Stimulated activated CD4-positive, alpha-beta T cell treated with anti-CD3 and anti-CD28 coated beads, Interleukin-1b, Interleukin-23, amount 100 ng/mL, for 24 hours (primary cell): ENCODE measurements at regions not wholly inside any gene's neighbourhood (a gene's known extent, or its start where the extent isn't known, plus 50 kb on each side); places are given as distances from the start of the nearest gene placed in this dataset.
"Not testable (repeated sequence)": the region's sequence is repeated elsewhere in the genome, so short reads cannot be mapped to it uniquely, and the experiment has no call there.

ENCODE experiments used
- DNase-seq, 4 experiments: peaks; one replicate each; pipeline ENCODE4 v3.0.0-alpha.2; 2020; ENCODE audit warnings: low read depth in 4 of 4, low spot score in 1 of 4

DNA sequence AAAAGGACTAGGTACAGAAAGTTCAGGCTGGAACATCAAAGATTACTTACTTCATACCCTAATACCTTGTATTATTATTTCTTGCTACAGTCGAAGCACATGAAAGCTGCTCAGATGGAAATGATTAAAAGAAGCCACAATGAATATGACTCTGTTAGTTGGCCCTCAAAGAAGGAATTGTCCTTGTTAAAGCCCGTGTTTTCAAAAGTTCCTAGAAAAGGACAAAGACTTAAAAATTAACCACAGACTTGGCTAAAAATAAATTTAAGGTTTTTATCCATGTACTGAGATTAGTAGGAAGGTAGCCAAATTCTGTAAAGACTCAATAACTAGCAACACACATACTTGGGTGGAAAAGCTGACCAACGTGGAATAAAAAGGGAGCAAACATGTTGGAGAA is 251.0 kb upstream of the RARB start:
- DNase-seq = no peak

DNA sequence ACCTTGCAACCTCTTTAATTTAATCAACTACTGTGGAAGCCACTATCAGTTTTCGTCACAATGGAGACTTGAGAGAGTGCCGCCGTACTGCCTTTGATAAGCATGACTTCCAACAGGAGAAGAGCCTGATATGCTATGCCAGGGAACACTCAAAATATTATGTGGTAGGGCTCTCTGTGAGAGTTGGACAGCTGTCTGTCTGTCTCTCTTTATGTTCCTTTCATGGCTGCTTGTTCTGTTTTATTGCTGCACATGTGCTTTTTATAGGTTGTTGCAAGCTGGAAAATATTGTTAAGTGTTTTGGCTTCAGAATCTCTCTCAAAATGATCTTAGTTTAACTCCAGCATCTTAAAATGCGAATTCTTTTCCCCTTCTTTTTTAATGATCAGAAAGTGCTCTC is 249.4 kb upstream of the RARB start:
- no peak for DNase-seq

DNA sequence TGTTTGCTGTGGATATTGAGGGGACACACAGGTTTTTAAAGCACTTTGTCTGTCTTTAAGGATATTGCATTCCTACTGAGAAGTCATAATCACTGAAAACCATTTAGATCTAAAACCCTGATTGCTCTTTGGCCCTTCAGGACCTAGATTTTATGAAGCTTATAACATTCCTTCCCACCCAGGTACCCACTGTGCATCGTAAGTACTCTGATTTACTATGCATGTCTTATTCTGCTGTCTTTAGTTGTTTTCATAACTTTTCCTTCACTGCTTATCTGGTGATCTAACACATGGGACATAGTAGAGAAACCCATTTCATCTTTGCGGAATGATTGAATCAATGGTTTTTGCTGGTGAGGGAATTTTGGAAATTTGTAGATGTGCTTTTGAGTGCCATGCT is 247.0 kb upstream of the RARB start:
- no peak for DNase-seq

DNA sequence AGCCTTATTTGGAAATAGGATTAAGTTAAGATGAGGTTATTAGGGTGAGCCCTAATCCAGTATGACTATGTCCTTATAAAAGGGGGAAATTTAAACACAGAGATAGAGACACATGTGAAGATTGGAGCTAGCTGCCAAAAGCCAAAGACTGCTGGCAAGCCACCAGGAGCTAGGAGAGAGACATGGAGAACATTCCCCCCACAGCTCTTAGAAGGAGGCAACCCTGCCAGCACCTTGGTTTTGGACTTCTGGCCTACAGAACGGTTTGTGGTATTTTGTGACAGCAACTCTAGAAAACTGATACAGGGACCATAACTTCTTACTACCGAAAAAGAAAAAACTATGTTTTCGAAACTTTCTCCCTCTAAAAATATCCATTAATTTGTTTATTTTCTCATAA is 245.3 kb upstream of the RARB start:
- DNase-seq = no peak

DNA sequence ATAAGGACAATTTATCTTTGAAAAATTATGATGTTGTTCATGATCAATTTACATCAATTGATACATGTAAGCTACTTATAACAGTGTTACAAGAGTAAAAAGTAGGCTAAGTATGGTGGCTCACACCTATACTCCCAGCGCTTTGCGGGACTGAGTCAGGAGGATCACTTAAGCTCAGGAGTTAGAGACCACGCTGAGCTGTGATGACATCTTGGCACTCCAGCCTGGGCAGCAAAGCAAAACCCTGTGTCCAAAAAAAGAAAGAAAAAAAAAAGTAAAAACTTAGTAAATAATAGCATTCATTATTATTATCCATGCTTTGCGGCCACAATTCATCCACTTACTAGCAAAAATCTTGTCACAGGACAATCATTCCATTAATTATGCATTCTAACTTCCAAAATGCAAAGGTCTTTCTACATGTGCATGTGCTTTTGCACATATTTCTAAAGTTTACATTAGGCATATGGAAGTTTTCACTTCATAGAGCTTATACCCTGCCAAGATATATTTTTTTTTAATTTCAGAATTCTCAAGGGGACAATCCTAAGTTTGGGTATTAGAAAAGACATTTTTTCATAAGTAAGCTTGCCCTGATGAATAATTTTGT is 243.3 kb upstream of the RARB start:
- no peak for DNase-seq

DNA sequence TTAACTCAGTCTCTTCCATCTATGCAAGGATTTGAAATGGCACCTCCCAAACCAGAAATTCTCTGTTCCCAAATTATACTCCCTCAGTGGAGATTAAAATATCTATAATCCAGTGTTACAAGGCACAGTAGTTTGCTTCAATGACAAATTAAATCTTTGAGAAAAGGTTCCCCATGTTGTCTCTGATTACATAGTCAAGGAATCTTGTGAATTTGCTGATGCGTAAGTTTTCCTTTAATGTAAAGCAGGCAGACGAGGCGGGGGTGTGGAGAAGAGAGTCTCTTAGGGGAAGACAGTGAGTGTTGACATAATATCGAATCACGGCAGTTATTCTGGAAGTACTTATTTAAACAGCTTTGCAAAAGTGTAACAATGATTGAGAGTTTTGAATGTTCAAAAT is 236.4 kb upstream of the RARB start:
- no peak for DNase-seq

DNA sequence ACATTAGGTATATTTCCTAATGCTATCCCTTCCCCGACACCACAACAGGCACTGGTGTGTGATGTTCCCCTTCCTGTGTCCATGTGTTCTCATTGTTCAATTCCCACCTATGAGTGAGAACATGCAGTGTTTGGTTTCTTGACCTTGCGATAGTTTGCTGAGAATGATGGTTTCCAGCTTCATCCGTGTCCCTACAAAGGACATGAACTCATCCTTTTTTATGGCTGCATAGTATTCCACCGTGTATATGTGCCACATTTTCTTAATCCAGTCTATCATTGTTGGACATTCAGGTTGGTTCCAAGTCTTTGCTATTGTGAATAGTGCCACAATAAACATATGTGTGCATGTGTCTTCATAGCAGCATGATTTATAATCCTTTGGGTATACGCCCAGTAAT is 228.5 kb upstream of the RARB start:
- not testable (repeated sequence) for DNase-seq

DNA sequence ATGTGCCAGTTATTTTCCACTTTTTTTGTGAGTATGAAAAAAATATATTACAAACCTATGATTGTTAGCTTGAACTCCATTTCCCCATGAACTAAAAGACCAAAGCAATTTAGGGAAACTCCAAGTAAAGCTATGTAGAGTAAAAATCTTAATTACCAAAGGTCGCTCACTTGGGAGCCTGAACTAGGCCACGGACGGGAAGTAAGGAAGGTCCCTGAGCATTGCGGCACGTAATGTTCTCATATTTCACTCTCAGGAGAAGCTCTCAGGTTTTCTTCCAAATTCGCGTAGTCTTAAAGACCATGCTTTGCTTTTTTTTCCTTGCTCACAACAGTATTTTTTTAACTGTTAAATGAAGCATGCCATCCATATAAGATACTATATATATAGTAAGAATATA is 215.3 kb upstream of the RARB start:
- DNase-seq = no peak

DNA sequence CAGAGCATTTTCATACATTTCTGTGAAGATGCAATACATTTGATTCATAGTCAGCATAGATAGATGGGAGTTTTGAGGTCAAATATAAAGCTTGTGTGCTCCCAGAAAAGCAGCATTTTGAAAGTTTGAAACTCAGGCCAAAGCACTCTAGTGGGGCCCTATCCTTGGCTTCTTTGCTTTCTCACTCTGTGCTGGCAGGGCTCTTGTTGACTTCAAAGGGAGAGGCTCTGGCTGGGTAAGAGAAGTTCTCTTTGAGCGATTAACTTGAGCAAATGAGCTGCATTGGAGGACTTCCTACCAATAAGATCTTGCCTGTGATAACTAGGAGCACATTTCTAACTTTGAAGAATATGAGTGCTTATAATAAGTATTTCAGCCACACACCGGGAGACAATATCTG is 214.0 kb upstream of the RARB start:
- no peak for DNase-seq

DNA sequence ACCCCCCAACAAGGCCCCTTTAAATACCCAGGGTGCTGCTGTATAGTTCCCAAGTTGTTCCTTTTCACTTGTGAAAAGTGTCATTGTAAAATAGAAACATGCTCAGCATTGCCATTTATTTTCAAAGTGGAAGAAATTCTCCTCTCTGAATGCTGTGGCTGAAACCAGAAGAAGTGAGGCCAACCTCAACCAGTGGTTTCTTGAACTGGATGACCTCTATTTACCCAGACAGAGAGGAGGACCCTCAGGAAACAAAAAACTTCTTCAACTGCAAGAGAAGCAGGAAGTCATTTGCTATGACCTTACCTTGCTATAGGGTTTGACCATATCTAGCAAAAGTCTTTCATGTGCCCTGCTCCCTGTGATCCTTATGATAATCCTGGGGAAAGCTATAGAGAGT is 209.7 kb upstream of the RARB start:
- DNase-seq = no peak

DNA sequence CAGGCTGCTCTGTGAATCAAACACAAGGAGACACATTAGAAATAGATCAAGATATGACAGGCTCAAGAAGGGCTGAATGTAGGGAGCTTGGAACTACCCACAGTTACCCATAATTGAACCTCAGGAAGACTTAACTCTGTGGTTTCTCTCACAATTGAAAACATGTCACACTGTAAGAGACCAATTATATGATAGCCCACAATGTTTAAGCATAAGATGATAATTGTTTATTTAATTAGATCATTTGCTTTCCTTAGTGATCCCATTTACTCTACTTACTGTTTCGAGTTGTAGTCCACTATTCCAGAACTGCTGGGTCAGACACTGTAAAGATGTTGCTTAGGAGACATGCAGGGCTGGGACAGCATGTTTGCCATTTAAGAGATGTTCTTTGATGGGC is 201.3 kb upstream of the RARB start:
- no peak for DNase-seq

DNA sequence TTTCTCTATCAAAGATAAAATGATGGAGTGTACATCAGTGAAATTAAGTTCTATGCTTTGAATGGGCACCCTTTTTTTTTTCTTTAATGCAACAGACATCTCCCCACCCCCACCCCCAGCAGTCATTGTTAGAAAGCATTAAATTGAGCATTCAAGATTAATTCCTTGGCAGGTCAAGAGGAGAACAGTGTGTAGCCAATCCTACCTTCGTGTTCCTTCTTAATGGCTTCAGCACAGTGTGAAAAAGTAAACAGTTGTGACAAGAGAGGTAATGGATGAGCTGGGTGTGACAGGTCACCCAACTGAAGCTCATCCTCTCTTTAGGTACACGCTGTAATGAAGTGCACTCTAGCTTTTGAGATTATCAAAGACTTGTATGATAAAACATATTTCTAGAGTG is 198.5 kb upstream of the RARB start:
- no peak for DNase-seq

DNA sequence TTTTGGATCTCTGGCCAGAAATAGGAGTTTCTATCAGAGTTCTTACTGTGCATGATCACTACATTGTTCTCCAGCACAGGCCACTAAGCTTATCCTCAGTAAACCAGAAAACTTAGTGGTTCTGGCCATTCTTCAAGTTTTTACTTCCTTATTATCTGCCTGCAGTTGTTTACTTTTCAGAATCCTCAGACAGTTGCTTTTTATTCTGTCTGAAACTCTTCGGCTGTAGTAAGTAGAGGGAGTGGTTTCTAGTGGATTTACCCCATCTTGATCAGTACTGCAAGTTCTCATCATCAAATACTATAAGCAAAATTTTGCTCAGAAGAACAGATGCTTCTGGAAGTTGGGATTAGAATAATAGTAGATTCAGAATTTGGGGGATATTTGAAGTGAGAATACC is 193.0 kb upstream of the RARB start:
- no peak for DNase-seq

DNA sequence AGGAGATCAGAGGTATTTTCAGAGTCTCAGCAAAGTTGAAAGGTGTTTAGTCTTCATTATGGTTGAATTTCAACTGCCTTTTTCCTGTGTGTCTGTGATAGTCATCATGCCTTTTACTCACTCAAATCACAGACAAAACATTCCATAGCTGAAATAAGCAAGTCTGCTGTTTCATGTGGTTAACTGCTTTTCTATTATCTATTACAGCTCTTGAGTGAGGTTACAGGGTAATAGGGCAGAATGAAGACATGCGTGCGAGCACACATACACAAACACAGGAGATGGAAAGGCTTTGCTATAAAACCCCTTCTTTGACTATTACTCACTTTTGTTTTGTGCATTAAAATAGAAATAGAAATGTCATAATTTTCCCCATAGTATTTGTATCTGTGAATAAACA is 192.6 kb upstream of the RARB start:
- DNase-seq = no peak

DNA sequence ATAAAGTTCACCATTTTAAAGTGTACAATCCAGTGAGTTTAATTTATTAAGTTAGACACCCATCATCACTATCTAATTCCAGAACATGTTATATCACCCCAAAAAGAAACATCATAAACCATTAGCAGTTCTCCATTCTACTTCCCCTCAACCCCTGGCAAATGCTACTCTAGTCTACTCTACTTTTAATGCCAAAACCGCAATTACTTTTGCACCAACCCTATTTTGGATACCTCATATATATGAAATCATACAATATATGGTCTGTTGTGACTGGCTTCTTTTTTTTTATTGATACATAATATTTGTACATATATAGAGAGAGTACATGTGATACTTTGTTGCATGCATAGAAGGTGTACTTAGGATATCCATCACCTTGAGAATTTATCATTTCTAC is 190.5 kb upstream of the RARB start:
- DNase-seq = no peak

DNA sequence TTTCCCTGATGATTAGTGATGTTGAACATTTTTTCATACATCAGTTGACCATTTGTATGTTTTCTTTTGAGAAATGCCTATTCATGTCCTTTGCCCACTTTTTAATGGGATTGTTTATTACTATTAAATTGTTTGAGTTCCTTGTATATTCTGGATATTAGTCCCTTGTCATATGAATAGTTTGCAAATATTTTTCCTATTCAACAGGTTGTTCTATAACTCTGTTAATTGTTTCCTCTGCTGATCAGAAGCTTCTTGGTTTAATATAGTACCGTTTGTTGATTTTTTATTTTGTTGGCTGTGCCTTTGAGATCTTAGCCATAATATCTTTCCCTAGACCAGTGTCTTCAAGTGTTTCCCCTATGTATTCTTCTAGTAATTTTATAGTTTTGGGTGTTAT is 189.0 kb upstream of the RARB start:
- no peak for DNase-seq

DNA sequence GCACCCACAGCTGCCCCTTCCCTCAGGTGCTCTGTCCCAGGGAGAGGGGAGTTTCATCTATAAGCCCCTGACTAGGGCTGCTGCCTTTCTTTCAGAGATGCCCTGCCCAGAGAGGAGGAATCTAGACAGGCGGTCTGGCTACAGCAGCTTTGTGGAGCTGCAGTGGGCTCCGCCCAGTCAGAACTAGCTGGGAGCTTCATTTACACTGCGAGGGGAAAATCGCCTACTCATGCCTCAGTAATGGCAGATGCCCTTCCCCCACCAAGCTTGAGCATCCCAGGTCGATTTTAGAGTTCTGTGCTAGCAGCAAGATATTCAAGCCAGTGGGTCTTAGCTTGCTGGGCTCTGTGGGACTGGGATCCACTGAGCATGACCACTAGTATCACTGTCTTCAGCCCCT is 181.2 kb upstream of the RARB start:
- DNase-seq = no peak

DNA sequence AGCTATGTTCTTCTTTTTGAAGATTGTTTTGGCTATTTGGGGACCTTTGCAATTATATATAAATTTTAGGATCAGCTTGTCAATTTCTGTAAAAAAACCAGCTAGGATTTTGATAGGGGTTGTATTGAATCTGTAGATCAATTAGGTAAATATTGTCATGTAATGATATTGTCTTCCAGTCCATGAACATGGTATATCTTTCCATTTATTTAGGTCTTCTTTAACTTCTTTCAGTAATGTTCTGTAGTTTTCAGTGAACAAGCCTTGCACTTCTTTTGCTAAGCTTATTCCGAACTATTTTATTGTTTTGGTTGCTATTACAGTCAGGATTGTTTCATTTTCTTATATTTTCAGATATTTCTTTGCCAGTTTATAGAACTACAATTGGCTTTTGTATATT is 175.8 kb upstream of the RARB start:
- DNase-seq = no peak

DNA sequence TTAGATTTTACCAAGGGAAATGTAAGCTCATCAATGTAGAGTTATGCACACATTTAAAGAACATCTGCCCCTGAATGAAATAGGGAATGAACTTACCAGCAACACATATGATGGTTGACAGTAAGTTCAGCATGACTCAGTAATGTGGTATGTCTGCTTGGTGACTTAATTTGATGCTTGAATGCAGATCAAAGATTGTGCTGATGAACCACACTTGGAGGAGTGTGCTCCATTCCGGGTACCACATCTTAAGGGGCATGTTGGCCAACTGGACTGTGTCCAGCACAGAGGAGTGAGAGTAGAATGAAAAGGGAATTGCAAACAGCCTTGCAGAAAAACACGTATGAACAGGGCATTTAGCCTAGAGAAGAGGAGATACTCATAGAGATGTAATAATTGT is 171.0 kb upstream of the RARB start:
- DNase-seq = no peak

DNA sequence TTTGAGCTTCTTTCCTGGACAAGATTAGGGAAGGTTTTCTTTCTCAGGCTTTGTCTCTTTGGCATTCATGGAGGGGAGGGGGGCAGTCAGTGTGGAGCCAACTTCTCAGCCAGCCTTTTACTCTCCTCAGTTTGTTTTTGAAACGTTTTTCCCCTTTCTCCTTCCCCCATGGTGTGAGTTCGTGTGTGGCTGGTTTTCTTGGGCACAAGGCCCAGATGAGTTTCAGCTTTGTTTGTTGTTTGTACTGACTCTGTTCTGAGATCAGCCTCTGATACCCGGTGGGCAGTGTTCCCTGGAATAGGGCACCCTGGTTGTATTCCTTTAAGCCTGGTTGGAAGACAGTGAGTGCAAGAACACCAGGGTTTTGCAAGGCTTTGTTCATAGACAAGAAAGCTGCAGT is 168.2 kb upstream of the RARB start:
- DNase-seq = no peak

DNA sequence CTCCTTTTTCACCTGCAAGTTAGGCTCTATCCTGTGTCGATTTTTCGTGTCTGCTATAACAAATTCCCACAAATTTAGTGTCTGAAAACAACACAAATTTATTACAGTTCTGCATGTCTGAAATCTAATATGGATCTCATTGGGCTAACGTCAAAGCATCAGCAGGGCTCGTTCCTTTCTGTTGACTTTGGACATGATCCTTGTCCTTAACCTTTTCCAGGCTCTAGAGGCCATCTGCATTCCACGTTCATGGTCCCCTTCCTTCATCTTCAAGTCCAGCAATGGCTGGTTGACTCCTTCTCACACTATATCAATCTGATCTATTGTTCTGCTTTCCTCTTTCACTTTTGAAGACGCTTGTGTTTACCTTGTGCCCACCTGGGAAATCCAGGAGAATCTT is 165.7 kb upstream of the RARB start:
- DNase-seq = no peak

DNA sequence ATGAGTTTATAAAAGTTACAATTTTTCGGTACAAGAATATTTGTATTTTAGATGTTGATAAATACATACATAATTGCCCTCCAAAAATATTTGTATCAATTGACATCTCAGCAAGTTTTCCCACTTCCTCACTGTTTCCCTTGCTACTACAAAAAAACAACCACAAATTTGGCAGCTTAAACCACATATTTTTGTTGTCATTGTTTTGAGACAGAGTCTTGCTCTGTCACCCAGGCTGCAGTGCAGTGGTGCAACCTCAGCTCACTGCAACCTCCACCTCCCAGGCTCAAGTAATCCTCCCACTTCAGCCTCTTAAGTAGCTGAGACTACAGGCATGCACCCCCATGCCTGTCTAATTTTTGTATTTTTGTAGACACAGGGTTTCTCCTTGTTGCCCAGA is 162.8 kb upstream of the RARB start:
- no peak for DNase-seq

DNA sequence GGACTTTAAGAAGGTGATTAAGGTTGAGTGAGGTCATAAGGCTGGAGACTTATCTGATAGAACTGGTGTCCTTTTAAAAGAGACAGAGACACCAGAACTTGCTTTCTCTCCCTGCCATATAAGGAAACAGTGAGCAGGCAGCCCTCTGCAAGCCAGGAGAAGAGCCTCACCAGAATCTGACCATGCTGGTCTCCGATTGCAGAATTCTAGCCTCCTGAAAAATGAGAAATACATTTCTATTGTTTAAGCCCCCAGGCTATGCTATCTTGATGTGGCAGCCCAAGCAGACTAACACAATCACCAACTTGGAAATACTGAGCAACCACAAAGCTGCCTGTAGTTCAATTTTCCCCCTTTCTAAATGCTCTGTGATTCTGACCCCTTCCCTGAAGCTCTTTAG is 161.4 kb upstream of the RARB start:
- DNase-seq = no peak

DNA sequence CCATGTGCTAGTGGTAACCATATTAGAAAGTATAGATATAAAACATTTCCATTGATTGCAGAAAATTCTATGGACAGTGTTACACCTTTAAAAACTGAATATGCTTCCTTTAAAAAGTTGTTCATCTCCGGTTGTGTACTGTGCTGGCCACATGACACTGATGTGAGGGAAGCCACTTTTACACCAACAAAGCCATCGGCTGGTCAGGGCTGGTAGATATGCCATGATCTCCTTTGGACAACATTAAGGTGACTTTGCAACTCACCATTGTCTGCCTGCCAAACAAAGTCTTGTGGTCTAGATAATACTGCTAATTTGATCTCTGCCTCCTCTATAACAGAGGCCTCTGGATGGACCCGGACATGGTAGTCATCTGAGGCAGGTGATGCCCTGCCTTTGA is 156.0 kb upstream of the RARB start:
- no peak for DNase-seq
